ENCODE measurements at regions not wholly inside any gene's neighbourhood (a gene's known extent, or its start where the extent isn't known, plus 50 kb on each side); places are given as distances from the start of the nearest gene placed in this dataset.

DNA sequence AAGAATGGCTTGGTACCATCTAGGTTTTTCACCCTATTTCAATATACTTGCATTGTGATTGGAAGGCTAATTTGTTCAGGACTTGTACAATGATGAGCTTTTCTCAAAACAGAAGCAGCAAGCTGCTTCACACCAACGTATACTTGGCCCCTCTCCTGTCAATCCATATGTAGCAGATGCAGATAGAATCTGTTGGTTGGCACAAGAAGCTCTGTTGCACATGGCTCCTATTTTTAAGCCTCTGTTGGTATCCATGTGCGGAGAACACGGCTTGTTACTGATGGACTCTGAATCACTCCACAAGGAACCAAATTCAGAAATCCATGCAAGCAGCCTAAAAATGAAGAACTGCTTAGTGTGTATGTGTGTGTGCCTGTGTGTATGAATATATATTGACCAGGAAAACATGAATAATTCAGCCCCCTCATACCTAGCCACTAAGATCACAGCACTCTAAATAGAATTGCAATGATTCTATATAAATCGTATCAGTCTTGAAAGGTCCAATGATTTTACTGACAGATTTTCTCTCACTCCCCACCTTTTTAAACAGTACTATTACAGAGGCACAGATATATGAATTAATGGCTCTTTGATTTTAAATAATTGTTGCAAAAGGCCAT lies 258.4 kb upstream of the DPYD start:
- TF ChIP-seq, protein P1, sequence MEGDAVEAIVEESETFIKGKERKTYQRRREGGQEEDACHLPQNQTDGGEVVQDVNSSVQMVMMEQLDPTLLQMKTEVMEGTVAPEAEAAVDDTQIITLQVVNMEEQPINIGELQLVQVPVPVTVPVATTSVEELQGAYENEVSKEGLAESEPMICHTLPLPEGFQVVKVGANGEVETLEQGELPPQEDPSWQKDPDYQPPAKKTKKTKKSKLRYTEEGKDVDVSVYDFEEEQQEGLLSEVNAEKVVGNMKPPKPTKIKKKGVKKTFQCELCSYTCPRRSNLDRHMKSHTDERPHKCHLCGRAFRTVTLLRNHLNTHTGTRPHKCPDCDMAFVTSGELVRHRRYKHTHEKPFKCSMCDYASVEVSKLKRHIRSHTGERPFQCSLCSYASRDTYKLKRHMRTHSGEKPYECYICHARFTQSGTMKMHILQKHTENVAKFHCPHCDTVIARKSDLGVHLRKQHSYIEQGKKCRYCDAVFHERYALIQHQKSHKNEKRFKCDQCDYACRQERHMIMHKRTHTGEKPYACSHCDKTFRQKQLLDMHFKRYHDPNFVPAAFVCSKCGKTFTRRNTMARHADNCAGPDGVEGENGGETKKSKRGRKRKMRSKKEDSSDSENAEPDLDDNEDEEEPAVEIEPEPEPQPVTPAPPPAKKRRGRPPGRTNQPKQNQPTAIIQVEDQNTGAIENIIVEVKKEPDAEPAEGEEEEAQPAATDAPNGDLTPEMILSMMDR (IDR thresholded peaks at IDR 0.05; ENCODE audit: poor library complexity, severe bottlenecking): no peak
- TF ChIP-seq, protein P2, sequence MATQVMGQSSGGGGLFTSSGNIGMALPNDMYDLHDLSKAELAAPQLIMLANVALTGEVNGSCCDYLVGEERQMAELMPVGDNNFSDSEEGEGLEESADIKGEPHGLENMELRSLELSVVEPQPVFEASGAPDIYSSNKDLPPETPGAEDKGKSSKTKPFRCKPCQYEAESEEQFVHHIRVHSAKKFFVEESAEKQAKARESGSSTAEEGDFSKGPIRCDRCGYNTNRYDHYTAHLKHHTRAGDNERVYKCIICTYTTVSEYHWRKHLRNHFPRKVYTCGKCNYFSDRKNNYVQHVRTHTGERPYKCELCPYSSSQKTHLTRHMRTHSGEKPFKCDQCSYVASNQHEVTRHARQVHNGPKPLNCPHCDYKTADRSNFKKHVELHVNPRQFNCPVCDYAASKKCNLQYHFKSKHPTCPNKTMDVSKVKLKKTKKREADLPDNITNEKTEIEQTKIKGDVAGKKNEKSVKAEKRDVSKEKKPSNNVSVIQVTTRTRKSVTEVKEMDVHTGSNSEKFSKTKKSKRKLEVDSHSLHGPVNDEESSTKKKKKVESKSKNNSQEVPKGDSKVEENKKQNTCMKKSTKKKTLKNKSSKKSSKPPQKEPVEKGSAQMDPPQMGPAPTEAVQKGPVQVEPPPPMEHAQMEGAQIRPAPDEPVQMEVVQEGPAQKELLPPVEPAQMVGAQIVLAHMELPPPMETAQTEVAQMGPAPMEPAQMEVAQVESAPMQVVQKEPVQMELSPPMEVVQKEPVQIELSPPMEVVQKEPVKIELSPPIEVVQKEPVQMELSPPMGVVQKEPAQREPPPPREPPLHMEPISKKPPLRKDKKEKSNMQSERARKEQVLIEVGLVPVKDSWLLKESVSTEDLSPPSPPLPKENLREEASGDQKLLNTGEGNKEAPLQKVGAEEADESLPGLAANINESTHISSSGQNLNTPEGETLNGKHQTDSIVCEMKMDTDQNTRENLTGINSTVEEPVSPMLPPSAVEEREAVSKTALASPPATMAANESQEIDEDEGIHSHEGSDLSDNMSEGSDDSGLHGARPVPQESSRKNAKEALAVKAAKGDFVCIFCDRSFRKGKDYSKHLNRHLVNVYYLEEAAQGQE (IDR thresholded peaks at IDR 0.05; ENCODE audit: borderline replicate concordance): no peak
- TF ChIP-seq EZH2 (IDR thresholded peaks at IDR 0.05; ENCODE audit: borderline replicate concordance, insufficient read depth, low read length, poor library complexity, severe bottlenecking) (no peak), TAF1 (IDR thresholded peaks at IDR 0.05; ENCODE audit: low read depth) (no peak), EP300 (conservative IDR thresholded peaks at IDR 0.05; ENCODE audit: poor library complexity, severe bottlenecking) (no peak), SMC3 (conservative IDR thresholded peaks at IDR 0.05; ENCODE audit: poor library complexity) (no peak)
